ENCODE measurements at regions not wholly inside any gene's neighbourhood (a gene's known extent, or its start where the extent isn't known, plus 50 kb on each side); places are given as distances from the start of the nearest gene placed in this dataset.

GRCh38 chr3:178147001-178147400 lies 389.2 kb upstream of the KCNMB2 start:
- no peak for TF ChIP-seq POLR2A (IDR thresholded peaks at IDR 0.05)
- TF ChIP-seq, protein P1, sequence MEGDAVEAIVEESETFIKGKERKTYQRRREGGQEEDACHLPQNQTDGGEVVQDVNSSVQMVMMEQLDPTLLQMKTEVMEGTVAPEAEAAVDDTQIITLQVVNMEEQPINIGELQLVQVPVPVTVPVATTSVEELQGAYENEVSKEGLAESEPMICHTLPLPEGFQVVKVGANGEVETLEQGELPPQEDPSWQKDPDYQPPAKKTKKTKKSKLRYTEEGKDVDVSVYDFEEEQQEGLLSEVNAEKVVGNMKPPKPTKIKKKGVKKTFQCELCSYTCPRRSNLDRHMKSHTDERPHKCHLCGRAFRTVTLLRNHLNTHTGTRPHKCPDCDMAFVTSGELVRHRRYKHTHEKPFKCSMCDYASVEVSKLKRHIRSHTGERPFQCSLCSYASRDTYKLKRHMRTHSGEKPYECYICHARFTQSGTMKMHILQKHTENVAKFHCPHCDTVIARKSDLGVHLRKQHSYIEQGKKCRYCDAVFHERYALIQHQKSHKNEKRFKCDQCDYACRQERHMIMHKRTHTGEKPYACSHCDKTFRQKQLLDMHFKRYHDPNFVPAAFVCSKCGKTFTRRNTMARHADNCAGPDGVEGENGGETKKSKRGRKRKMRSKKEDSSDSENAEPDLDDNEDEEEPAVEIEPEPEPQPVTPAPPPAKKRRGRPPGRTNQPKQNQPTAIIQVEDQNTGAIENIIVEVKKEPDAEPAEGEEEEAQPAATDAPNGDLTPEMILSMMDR (IDR thresholded peaks at IDR 0.05): no peak

All from breast epithelium (tissue), 3 donors.